CD4-positive, alpha-beta T cell treated with Interleukin-17A for 4 hours (primary cell): ENCODE measurements at regions not wholly inside any gene's neighbourhood (a gene's known extent, or its start where the extent isn't known, plus 50 kb on each side); places are given as distances from the start of the nearest gene placed in this dataset.

Source experiments
- DNase-seq: peaks from one replicate; pipeline ENCODE4 v3.0.0-alpha.2; 2020; ENCODE audit warnings: mixed read lengths

- no peak for DNase-seq
Observed at GRCh38 chr10:7477538-7478334, 66.9 kb upstream of the SFMBT2 start.

- DNase-seq, result no peak
Observed at GRCh38 chr10:7475939-7476338, 65.1 kb upstream of the SFMBT2 start.

GRCh38 chr10:7475046-7475911 lies 64.4 kb upstream of the SFMBT2 start:
- DNase-seq, result no peak

- no peak for DNase-seq
Observed at GRCh38 chr10:7474388-7474787, 63.6 kb upstream of the SFMBT2 start.

- DNase-seq, result no peak
Observed at GRCh38 chr10:7473474-7473873, 62.6 kb upstream of the SFMBT2 start.

GRCh38 chr10:7471720-7472367 lies 61.0 kb upstream of the SFMBT2 start:
- DNase-seq, result peak; percentile 30

GRCh38 chr10:7470371-7470770 lies 59.5 kb upstream of the SFMBT2 start:
- no peak for DNase-seq

- no peak for DNase-seq
Observed at GRCh38 chr10:7467031-7467667, 56.3 kb upstream of the SFMBT2 start.

GRCh38 chr10:7464691-7465090 lies 53.9 kb upstream of the SFMBT2 start:
- DNase-seq, result no peak
